H9 (cell line): ENCODE measurements at regions not wholly inside any gene's neighbourhood (a gene's known extent, or its start where the extent isn't known, plus 50 kb on each side); places are given as distances from the start of the nearest gene placed in this dataset.

Experiments
- DNase-seq: peaks from one replicate; pipeline ENCODE4 v3.0.0-alpha.2; 2017
- H2AFZ ChIP-seq: one replicate; pipeline ENCODE4 v1.6.1; 2013; ENCODE audit warnings: mild to moderate bottlenecking, low read length, control low read depth, moderate library complexity
- H2AK5ac ChIP-seq: 2 replicates; pipeline ENCODE4 v1.6.1; 2013; ENCODE audit warnings: low read length, control low read depth, mixed read lengths; ENCODE audit not compliant: insufficient read length
- H2BK120ac ChIP-seq: one replicate; pipeline ENCODE4 v1.6.1; 2013; ENCODE audit warnings: low read depth, mild to moderate bottlenecking, low read length, control low read depth, inconsistent platforms; ENCODE audit not compliant: poor library complexity, severe bottlenecking
- H2BK12ac ChIP-seq: 2 replicates; pipeline ENCODE4 v1.6.1; 2013; ENCODE audit warnings: low read length, control low read depth, mixed read lengths, low read depth; ENCODE audit not compliant: insufficient read length
- H2BK15ac ChIP-seq: 2 replicates; pipeline ENCODE4 v1.6.1; 2013; ENCODE audit warnings: low read depth, low read length, control low read depth
- H2BK20ac ChIP-seq: one replicate; pipeline ENCODE4 v1.6.1; 2013; ENCODE audit warnings: low read depth, mild to moderate bottlenecking, low read length, control low read depth, inconsistent platforms; ENCODE audit not compliant: poor library complexity, severe bottlenecking
- H2BK5ac ChIP-seq: 2 replicates; pipeline ENCODE4 v1.6.1; 2013; ENCODE audit warnings: low read length, control low read depth, mixed read lengths; ENCODE audit not compliant: insufficient read length
- H3K14ac ChIP-seq: 2 replicates; pipeline ENCODE4 v1.6.1; 2013; ENCODE audit warnings: low read length, control low read depth; ENCODE audit not compliant: insufficient read depth
- H3K18ac ChIP-seq: 2 replicates; pipeline ENCODE4 v1.6.1; 2013; ENCODE audit warnings: low read depth, mild to moderate bottlenecking, mixed read lengths, low read length, control low read depth; ENCODE audit not compliant: insufficient read length
- H3K23ac ChIP-seq: 2 replicates; pipeline ENCODE4 v1.6.1; 2013; ENCODE audit warnings: low read length, control low read depth, mixed read lengths, low read depth; ENCODE audit not compliant: insufficient read length
- H3K23me2 ChIP-seq: 2 replicates; pipeline ENCODE4 v1.6.1; 2013; ENCODE audit warnings: low read depth, mild to moderate bottlenecking, mixed read lengths, low read length, control low read depth; ENCODE audit not compliant: insufficient read length, poor library complexity, severe bottlenecking
- H3K27ac ChIP-seq: 2 replicates; pipeline ENCODE4 v1.5.1; 2013; ENCODE audit warnings: low read length, control low read depth, mixed read lengths, low read depth; ENCODE audit not compliant: insufficient read length
- H3K27me3 ChIP-seq: 2 replicates; pipeline ENCODE4 v1.6.1; 2013; ENCODE audit warnings: low read length, control low read depth, inconsistent platforms; ENCODE audit not compliant: insufficient read depth
- H3K4ac ChIP-seq: 2 replicates; pipeline ENCODE4 v1.6.1; 2013; ENCODE audit warnings: low read depth, mild to moderate bottlenecking, control low read depth, inconsistent platforms, low read length, moderate library complexity
- H3K4me1 ChIP-seq: 2 replicates; pipeline ENCODE4 v1.6.1; 2013; ENCODE audit warnings: low read length, control low read depth, inconsistent platforms; ENCODE audit not compliant: insufficient read depth
- H3K4me2 ChIP-seq: 2 replicates; pipeline ENCODE4 v1.6.1; 2013; ENCODE audit warnings: low read length, control low read depth, mixed read lengths; ENCODE audit not compliant: insufficient read length, insufficient read depth
- H3K56ac ChIP-seq: 2 replicates; pipeline ENCODE4 v1.6.1; 2013; ENCODE audit warnings: low read depth, mild to moderate bottlenecking, mixed read lengths, low read length, control low read depth; ENCODE audit not compliant: insufficient read length
- H3K79me1 ChIP-seq: 2 replicates; pipeline ENCODE4 v1.6.1; 2013; ENCODE audit warnings: low read depth, mild to moderate bottlenecking, moderate library complexity, low read length, control low read depth, inconsistent platforms; ENCODE audit not compliant: insufficient read depth, poor library complexity, severe bottlenecking
- H3K79me2 ChIP-seq: 2 replicates; pipeline ENCODE4 v1.6.1; 2013; ENCODE audit warnings: low read length, control low read depth, inconsistent platforms; ENCODE audit not compliant: insufficient read depth
- H3K9ac ChIP-seq: 2 replicates; pipeline ENCODE4 v1.6.1; 2013; ENCODE audit warnings: low read length, control low read depth, mixed read lengths; ENCODE audit not compliant: insufficient read length; ENCODE audit errors: extremely low read depth
- H3K9me3 ChIP-seq: one replicate; pipeline ENCODE4 v1.6.1; 2013; ENCODE audit warnings: low read depth, low read length, inconsistent platforms; ENCODE audit not compliant: control insufficient read depth
- H3T11ph ChIP-seq: one replicate; pipeline ENCODE4 v1.6.1; 2013; ENCODE audit warnings: mild to moderate bottlenecking, low read length, control low read depth, inconsistent platforms
- H4K20me1 ChIP-seq: one replicate; pipeline ENCODE4 v1.6.1; 2013; ENCODE audit not compliant: control insufficient read depth, insufficient read length, insufficient read depth
- H4K5ac ChIP-seq: 2 replicates; pipeline ENCODE4 v1.6.1; 2013; ENCODE audit warnings: low read depth, mild to moderate bottlenecking, mixed read lengths, low read length, control low read depth; ENCODE audit not compliant: insufficient read length
- H4K8ac ChIP-seq: replicated peaks from 2 replicates; pipeline ENCODE4 v1.6.1; 2013; ENCODE audit warnings: low read length, control low read depth, mixed read lengths, low read depth; ENCODE audit not compliant: insufficient read length
- H4K91ac ChIP-seq: 2 replicates; pipeline ENCODE4 v1.6.1; 2013; ENCODE audit warnings: low read depth, mild to moderate bottlenecking, moderate library complexity, mixed read lengths, low read length, control low read depth; ENCODE audit not compliant: insufficient read length
- H3K27ac Mint-ChIP-seq, 3 experiments: 2 replicates in 2 of 3; 3 replicates in 1 of 3; pipeline ENCODE4 v1.8.0; 2020 to 2021; ENCODE audit warnings: mixed read lengths in 3 of 3, mild to moderate bottlenecking in 1 of 3, moderate library complexity in 1 of 3
- H3K27me3 Mint-ChIP-seq: 2 replicates; pipeline ENCODE4 v1.8.0; 2021; ENCODE audit warnings: low read depth, mild to moderate bottlenecking, moderate library complexity, mixed read lengths
- H3K36me3 Mint-ChIP-seq, 3 experiments: 2 replicates in 2 of 3; 3 replicates in 1 of 3; pipeline ENCODE4 v1.8.0; 2020 to 2021; ENCODE audit warnings: low read depth in 3 of 3, mixed read lengths in 3 of 3; ENCODE audit not compliant: insufficient read depth in 1 of 3
- H3K4me1 Mint-ChIP-seq, 2 experiments: 2 replicates each; pipeline ENCODE4 v1.8.0; 2020; ENCODE audit warnings: mixed read lengths in 2 of 2
- H3K4me3 Mint-ChIP-seq, 2 experiments: 2 replicates in 1 of 2; 3 replicates in 1 of 2; pipeline ENCODE4 v1.8.0; 2020 to 2021; ENCODE audit warnings: mild to moderate bottlenecking in 2 of 2, mixed read lengths in 2 of 2, moderate library complexity in 1 of 2
- H3K9me3 Mint-ChIP-seq, 2 experiments: 2 replicates in 1 of 2; 3 replicates in 1 of 2; pipeline ENCODE4 v1.8.0; 2020; ENCODE audit warnings: mild to moderate bottlenecking in 2 of 2, mixed read lengths in 2 of 2, moderate library complexity in 1 of 2
- CTCF ChIP-seq: fragments of 200-600 bp; sonication (generic); conservative IDR thresholded peaks from 3 replicates; pipeline ENCODE4 v1.8.0; 2021; ENCODE audit warnings: antibody characterized with exemption, mild to moderate bottlenecking
- WGBS: extraction: QIAGEN DNeasy Blood & Tissue Kit; methylation state at CpG from one replicate; pipeline ENCODE4 v1.1.7; 2013; ENCODE audit warnings: missing lambda C conversion rate, low lambda C conversion rate, mixed read lengths; ENCODE audit not compliant: insufficient read length; ENCODE audit errors: extremely low coverage; 5-methylcytosine and 5-hydroxymethylcytosine counted together

DNA sequence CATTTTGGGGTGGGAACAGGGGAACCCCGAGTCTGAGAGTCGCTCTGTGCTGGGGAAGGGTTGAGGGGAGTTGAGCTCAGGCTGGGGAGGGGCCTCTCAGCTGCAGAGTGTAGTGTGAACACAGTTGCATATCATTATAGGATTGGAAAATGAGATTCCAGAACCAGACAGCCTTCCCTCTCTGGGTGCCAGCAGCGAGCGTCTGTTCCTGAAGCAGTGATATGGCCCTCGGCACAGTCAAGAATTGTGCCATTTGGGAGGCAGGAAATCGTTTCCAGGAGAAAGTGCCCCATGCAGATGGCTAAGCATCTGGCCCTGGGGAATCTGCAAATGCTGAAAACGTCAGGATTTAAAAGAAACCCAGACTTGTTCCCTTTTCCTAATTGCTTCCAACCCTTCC, 70.4 kb upstream of the SFSWAP start:
- DNase-seq = peak; percentile 18

More for the DNA sequence above, 70.4 kb upstream of the SFSWAP start:
- no peak overlapping the region for H2AFZ ChIP-seq
- no peak overlapping the region for H2BK15ac ChIP-seq
- H3K27ac Mint-ChIP-seq = no peak overlapping the region
- peaks cover 5% of the 10 kb centered on the region; the same call in 1 of the 2 replicates for H3K4me1 ChIP-seq
- no peaks in the 10 kb centered on the region for H3K27me3 ChIP-seq
- H4K20me1 ChIP-seq = no peaks in the 10 kb centered on the region
- no peak overlapping the region for H2BK12ac ChIP-seq
- no peak overlapping the region for H4K8ac ChIP-seq
- no peak overlapping the region for H3K4me3 Mint-ChIP-seq
- H2BK5ac ChIP-seq = no peak overlapping the region
- H2AK5ac ChIP-seq = no peak overlapping the region
- no peak overlapping the region for H2BK20ac ChIP-seq
- H4K91ac ChIP-seq = no peak overlapping the region
- no peak overlapping the region for H4K5ac ChIP-seq
- H3K18ac ChIP-seq = no peak overlapping the region
- no peak overlapping the region for H3K14ac ChIP-seq
- H3K4ac ChIP-seq = no peak overlapping the region
- no peaks in the 10 kb centered on the region for H3K79me1 ChIP-seq
- H3K27ac ChIP-seq = no peak overlapping the region
- peaks cover 11% of the 10 kb centered on the region for H3K27me3 Mint-ChIP-seq
- peaks cover 0 to 3% (median 0%) of the 10 kb centered on the region in 3 experiments; a peak in 3 of 7 replicates for H3K36me3 Mint-ChIP-seq
- H3K4me1 Mint-ChIP-seq = peaks cover 15 to 24% of the 10 kb centered on the region in 2 experiments
- H3K9me3 Mint-ChIP-seq = no peaks in the 10 kb centered on the region; a peak in 3 of 5 replicates
- H3K23me2 ChIP-seq = no peaks in the 10 kb centered on the region
- H3K4me2 ChIP-seq = no peak overlapping the region
- no peaks in the 10 kb centered on the region for H3K9me3 ChIP-seq
- H3K79me2 ChIP-seq = no peaks in the 10 kb centered on the region
- WGBS = no CpG with 5 or more reads among the region's 7 CpGs
- no peak overlapping the region for H3K9ac ChIP-seq
- no peak overlapping the region for H2BK120ac ChIP-seq
- H3T11ph ChIP-seq = no peak overlapping the region
- no peak for TF ChIP-seq CTCF
- no peak overlapping the region for H3K23ac ChIP-seq
- no peak overlapping the region for H3K56ac ChIP-seq
